ENCODE measurements at regions not wholly inside any gene's neighbourhood (a gene's known extent, or its start where the extent isn't known, plus 50 kb on each side); places are given as distances from the start of the nearest gene placed in this dataset.

DNA sequence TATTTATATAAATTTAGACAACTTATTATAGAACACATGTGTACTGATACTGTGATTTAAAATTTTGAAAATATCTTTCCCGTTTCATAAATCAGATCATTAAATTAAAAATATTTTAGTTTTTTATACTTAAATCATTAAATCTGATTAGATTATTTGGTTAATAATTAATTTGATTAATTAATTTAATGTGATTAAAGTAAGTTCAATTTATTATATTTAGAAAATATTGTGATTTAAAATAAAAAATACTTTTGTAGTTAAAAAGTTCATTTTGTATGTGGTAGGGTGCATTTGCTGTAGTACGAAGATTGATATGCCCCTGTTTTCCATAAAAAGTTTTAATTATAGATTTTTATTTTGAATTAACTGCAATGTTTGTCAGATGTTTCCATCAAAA lies 1323.4 kb downstream of the RAPGEF2 start:
- TF ChIP-seq, protein P1, sequence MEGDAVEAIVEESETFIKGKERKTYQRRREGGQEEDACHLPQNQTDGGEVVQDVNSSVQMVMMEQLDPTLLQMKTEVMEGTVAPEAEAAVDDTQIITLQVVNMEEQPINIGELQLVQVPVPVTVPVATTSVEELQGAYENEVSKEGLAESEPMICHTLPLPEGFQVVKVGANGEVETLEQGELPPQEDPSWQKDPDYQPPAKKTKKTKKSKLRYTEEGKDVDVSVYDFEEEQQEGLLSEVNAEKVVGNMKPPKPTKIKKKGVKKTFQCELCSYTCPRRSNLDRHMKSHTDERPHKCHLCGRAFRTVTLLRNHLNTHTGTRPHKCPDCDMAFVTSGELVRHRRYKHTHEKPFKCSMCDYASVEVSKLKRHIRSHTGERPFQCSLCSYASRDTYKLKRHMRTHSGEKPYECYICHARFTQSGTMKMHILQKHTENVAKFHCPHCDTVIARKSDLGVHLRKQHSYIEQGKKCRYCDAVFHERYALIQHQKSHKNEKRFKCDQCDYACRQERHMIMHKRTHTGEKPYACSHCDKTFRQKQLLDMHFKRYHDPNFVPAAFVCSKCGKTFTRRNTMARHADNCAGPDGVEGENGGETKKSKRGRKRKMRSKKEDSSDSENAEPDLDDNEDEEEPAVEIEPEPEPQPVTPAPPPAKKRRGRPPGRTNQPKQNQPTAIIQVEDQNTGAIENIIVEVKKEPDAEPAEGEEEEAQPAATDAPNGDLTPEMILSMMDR (conservative IDR thresholded peaks at IDR 0.05 in 1 of 2, IDR thresholded peaks at IDR 0.05 in 1 of 2; ENCODE audit: low read depth in 1 of 2, low read length in 2 of 2) = no peak
- no peak for TF ChIP-seq EZH2 (IDR thresholded peaks at IDR 0.05; ENCODE audit: low read length, missing control alignments)

All from fibroblast of lung (primary cell).